Lower lobe of right lung (tissue), 2 donors: ENCODE measurements at regions not wholly inside any gene's neighbourhood (a gene's known extent, or its start where the extent isn't known, plus 50 kb on each side); places are given as distances from the start of the nearest gene placed in this dataset.

Experiments used
- ATAC-seq, 2 donors: fragments of 200-7000 bp; cut with Tn5 transposase; one replicate each; pipeline ENCODE4 v1.9.1; 2020 to 2022; ENCODE audit warnings: mild to moderate bottlenecking in 2 of 2, moderate library complexity in 2 of 2
- DNase-seq: peaks from one replicate; pipeline ENCODE4 v3.0.0-alpha.2; 2020
- H3K27ac ChIP-seq: fragments of 200-600 bp; one replicate; pipeline ENCODE4 v1.8.0; 2022
- H3K27me3 ChIP-seq: fragments of 200-600 bp; one replicate; pipeline ENCODE4 v1.8.0; 2022; ENCODE audit warnings: low read depth
- H3K36me3 ChIP-seq: fragments of 200-600 bp; one replicate; pipeline ENCODE4 v1.8.0; 2022; ENCODE audit warnings: mild to moderate bottlenecking
- H3K4me1 ChIP-seq: fragments of 200-600 bp; one replicate; pipeline ENCODE4 v1.8.0; 2022
- H3K4me3 ChIP-seq: fragments of 200-600 bp; one replicate; pipeline ENCODE4 v1.8.0; 2022; ENCODE audit warnings: mild to moderate bottlenecking
- H3K9me3 ChIP-seq: fragments of 200-600 bp; one replicate; pipeline ENCODE4 v1.8.0; 2022
- CTCF ChIP-seq: fragments of 200-600 bp; IDR thresholded peaks from one replicate; pipeline ENCODE4 v1.8.0; 2022; ENCODE audit warnings: antibody characterized with exemption, mild to moderate bottlenecking
- intact Hi-C: fragments of 100-400 bp; cut with DNase I; formaldehyde crosslinking; loops from one replicate; pipeline ENCODE4 v1.11.0; 2022
- donor health status: DM: no; HTN: yes; CAD: no; lungs with severe emphysema.

GRCh38 chr12:124497039-124497438, 70.4 kb downstream of the NCOR2 start:
- intact Hi-C loops = no loop called here
- Histone ChIP-seq H3K4me3 (no peak overlapping the region), H3K36me3 (peaks cover 24% of the 10 kb centered on the region), H3K27me3 (no peaks in the 10 kb centered on the region), H3K9me3 (no peaks in the 10 kb centered on the region), H3K27ac (peak overlapping the region; percentile 25), H3K4me1 (peaks cover 61% of the 10 kb centered on the region)
- TF ChIP-seq CTCF = no peak
- ATAC-seq (no peak), DNase-seq (no peak)

GRCh38 chr12:124496584-124496983, 70.8 kb downstream of the NCOR2 start:
- intact Hi-C loops = no loop called here
- no peaks in the 10 kb centered on the region for H3K9me3 ChIP-seq
- DNase-seq (no peak), ATAC-seq (no peak)
- H3K4me3 ChIP-seq = no peak overlapping the region
- H3K27me3 ChIP-seq = no peaks in the 10 kb centered on the region
- no peak for TF ChIP-seq CTCF
- peak overlapping the region; percentile 25 for H3K27ac ChIP-seq
- peaks cover 29% of the 10 kb centered on the region for H3K36me3 ChIP-seq
- peaks cover 57% of the 10 kb centered on the region for H3K4me1 ChIP-seq

DNA sequence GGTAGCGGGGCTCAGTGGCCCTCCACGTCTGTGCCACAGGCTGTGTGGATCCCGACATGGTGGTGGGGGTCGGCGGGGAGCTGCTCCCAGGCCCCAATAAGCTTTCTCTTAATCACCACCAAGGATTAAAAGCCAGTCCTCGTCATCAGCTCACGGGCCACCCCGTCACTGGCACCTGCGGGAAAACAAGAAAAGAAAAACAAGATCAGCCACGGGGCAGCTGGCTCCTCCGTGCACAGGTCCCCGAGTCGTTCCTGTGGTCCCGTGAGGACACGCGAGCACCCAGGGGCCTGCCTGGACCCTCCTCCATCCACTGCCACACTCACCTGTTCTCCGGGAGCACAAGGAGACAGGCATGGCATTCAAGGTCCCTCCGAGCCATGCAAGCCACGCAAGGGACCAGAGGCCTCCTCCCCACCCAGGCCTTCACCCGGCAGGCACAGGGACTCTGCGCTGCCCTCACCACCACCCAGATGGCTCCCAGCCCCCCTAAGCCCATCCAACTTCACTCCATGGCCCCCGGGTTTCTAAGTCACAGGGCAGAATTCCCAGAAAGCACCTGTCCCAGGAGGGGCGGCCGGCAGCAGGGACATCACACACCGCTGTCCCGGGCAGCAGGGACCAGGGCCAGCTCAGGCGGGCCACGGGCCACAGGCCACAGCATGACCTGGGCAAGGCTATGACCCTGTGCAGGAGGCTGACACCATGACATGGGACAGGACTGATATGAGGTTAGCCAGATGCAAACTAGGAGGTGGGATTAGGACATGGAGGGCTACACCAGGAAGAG, 72.0 kb downstream of the NCOR2 start:
- intact Hi-C loops = no loop called here
- no peak for ATAC-seq
- Histone ChIP-seq H3K27me3 (no peaks in the 10 kb centered on the region), H3K36me3 (peaks cover 32% of the 10 kb centered on the region), H3K9me3 (no peaks in the 10 kb centered on the region), H3K27ac (no peak overlapping the region), H3K4me3 (no peak overlapping the region), H3K4me1 (peaks cover 57% of the 10 kb centered on the region)
- TF ChIP-seq CTCF = no peak
- no peak for DNase-seq

- no peak for DNase-seq
- H3K36me3 ChIP-seq = peaks cover 32% of the 10 kb centered on the region
- intact Hi-C loops = no loop called here
- no peak for ATAC-seq
- H3K4me1 ChIP-seq = peaks cover 51% of the 10 kb centered on the region
- H3K27ac ChIP-seq = no peak overlapping the region
- no peaks in the 10 kb centered on the region for H3K27me3 ChIP-seq
- TF ChIP-seq CTCF = no peak
- no peaks in the 10 kb centered on the region for H3K9me3 ChIP-seq
- no peak overlapping the region for H3K4me3 ChIP-seq
Measured at GRCh38 chr12:124494751-124495129, 72.7 kb downstream of the NCOR2 start.

DNA sequence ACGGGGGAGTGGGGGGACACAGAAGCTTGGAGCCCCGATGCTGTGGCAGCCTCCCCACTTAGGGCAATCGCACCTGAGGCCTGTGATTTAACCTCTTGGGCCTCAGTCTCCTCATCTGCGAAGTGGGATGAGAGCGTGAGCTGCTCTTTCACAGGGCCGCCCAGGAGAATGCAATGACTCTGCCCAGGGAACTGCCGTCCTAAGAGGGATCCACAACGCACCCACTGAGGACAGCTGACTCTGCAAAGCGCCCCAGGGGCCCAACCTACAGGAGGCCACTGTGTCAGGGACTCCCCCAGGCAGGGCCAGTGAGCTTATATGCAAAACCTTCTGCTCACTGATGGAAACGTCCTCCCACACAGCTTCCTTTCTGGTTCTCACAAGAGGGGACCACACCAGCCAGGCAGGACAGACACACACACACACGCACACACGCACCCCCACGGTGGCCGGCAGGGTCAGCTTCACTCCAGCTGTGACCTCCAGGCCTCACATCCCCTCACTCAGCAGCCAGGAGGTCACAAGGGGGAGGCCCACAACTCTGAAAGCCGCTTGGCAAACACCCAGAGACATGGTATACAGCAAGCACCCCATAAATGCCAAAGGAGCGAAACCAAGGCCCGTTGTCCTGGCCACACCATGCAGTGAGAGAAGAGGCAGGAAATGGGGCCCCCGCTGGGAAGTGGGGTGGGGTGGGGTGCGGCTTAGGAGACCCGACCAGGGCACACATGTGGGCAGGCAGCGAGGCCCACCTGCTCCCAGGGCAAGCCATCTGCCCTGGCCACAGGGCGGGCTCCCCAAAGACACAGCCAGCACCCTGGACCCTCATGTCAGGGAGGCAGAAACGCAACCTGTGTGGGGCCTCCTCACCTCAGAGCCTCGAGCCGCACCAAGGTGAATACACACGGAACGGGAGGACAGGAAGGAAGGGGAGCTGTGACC, 73.3 kb downstream of the NCOR2 start:
- intact Hi-C loops = no loop called here
- no peak for ATAC-seq
- Histone ChIP-seq H3K4me3 (no peak overlapping the region), H3K9me3 (no peaks in the 10 kb centered on the region), H3K27me3 (no peaks in the 10 kb centered on the region), H3K4me1 (peaks cover 44% of the 10 kb centered on the region), H3K36me3 (peaks cover 36% of the 10 kb centered on the region), H3K27ac (no peak overlapping the region)
- TF ChIP-seq CTCF = no peak
- DNase-seq = no peak
